ENCODE measurements at regions not wholly inside any gene's neighbourhood (a gene's known extent, or its start where the extent isn't known, plus 50 kb on each side); places are given as distances from the start of the nearest gene placed in this dataset.

DNA sequence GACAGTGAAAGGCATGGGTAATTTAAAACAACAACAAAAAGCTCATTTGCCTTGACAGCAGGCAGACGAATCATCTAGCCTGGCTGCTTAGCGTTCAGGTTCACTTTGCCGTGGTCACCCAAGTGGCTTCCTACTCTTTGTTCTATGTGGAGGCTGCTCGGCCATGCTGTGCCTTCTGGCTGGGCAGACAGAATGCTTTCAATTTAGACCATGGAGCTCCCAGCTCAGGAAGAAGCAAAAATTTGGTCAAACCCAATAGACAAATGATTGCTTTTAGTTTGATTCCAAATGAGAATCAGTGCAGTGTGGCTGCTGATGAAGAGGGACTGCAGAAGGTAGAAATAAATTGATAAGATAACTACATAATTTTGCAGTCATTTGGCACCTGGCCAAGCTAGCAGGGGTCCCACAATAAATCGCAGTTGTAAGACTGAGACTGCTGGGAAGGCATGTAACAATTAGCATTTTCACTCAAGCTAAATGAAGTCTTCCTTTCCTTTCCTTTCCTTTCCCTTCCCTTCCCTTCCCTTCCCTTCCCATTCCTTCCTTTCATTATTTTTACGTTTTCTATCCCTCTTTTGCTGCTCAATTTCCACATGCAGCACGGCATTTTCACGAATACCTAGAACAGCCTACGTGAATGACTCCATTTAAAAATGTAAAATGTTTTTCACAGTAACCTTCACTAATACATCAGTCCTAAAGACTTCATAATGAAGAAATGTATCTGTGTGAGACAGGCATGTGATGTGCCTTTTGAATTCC is 360.4 kb upstream of the TGFBR2 start:
- Mint-ChIP-seq H3K36me3 (ENCODE audit: low read depth) (no peaks in the 10 kb centered on the region), H3K27ac (no peak overlapping the region), H3K9me3 (no peaks in the 10 kb centered on the region), H3K4me3 (no peak overlapping the region), H3K27me3 (ENCODE audit: insufficient read depth) (peaks cover 8% of the 10 kb centered on the region), H3K4me1 (ENCODE audit: low read depth) (peaks cover 14% of the 10 kb centered on the region)
- intact Hi-C loops (cut with micrococcal nuclease), result loop anchor here (5.0 kb wide), 1 partner anchor 41 kb away; no protein-coding TSS in a partner anchor
- DNase-seq (ENCODE audit: low spot score), result no peak

DNA sequence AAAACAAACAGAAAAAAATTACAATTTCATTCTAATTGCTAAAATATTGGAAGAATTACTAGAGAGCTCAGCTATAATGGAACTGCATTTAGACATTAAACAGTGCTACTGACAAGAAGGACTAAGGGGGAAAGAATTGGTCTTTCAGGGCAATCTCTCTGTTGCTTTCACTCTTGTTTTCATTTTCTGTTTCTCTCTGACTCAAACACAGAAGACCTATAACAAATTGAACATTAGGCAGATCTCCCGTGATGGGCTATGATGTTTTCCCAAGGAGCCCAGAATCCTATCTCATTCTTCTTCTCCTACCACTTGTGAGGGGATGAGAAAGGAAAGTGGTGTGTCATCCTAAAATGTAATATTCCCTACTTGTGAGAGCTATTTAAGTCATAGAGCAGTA is 358.0 kb upstream of the TGFBR2 start:
- H3K27me3 Mint-ChIP-seq (ENCODE audit: insufficient read depth), result peaks cover 4% of the 10 kb centered on the region
- H3K9me3 Mint-ChIP-seq, result peaks cover 6% of the 10 kb centered on the region
- H3K4me3 Mint-ChIP-seq, result no peak overlapping the region
- peaks cover 14% of the 10 kb centered on the region for H3K4me1 Mint-ChIP-seq (ENCODE audit: low read depth)
- intact Hi-C loops (cut with micrococcal nuclease), result loop anchor here (5.0 kb wide), 1 partner anchor 39 kb away; no protein-coding TSS in a partner anchor
- no peak for DNase-seq (ENCODE audit: low spot score)
- no peaks in the 10 kb centered on the region for H3K36me3 Mint-ChIP-seq (ENCODE audit: low read depth)
- no peak overlapping the region for H3K27ac Mint-ChIP-seq

DNA sequence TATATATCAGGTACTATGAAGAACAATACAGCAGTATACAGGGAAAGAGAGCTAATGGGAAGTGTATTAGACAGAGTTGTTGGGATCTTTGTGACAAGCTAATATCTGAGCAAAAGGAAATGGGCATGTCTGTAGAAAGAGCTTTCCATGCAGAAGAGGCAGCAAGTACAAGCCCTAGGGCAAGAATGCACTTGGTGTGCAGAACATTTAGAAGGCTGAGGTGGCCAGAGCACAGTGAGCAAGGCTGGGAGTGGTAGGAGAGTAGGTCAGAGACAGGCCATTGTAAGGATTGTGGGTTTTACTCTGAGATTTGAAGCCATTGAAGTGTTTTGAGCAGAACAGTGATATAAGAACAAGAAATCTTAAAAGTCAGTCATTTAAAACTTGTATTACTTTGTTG is 353.9 kb upstream of the TGFBR2 start:
- H3K4me1 Mint-ChIP-seq (ENCODE audit: low read depth), result peaks cover 14% of the 10 kb centered on the region
- intact Hi-C loops (cut with micrococcal nuclease), result no loop called here
- DNase-seq (ENCODE audit: low spot score), result no peak

DNA sequence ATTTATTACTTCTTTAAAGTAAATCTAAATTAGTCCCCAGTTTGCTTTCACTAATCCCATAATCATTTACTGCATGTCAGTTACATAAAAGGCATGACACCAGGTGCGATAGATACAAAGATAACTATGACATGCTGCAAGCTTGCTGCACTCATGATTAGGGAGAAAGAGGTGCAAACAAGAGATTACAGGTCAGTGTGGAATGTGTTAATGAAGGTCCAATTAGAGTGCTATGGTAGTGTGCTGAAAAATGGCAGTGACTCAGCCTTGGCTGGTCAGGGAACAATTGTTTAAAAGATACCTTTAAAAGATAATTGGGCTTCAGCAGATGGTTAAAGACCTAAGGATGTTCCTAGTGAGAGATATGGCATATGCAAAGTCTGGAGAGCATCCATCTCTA is 352.6 kb upstream of the TGFBR2 start:
- Mint-ChIP-seq H3K4me3 (no peak overlapping the region), H3K9me3 (peaks cover 12% of the 10 kb centered on the region), H3K36me3 (ENCODE audit: low read depth) (no peaks in the 10 kb centered on the region), H3K27ac (no peak overlapping the region), H3K4me1 (ENCODE audit: low read depth) (peaks cover 6% of the 10 kb centered on the region), H3K27me3 (ENCODE audit: insufficient read depth) (no peaks in the 10 kb centered on the region)
- DNase-seq (ENCODE audit: low spot score), result no peak
- intact Hi-C loops (cut with micrococcal nuclease), result no loop called here

More for the DNA sequence above, 353.9 kb upstream of the TGFBR2 start:
- no peak overlapping the region for H3K4me3 Mint-ChIP-seq
- H3K9me3 Mint-ChIP-seq, result peaks cover 10% of the 10 kb centered on the region
- no peaks in the 10 kb centered on the region for H3K27me3 Mint-ChIP-seq (ENCODE audit: insufficient read depth)
- H3K27ac Mint-ChIP-seq, result no peak overlapping the region
- no peaks in the 10 kb centered on the region for H3K36me3 Mint-ChIP-seq (ENCODE audit: low read depth)

- no peaks in the 10 kb centered on the region for H3K36me3 Mint-ChIP-seq (ENCODE audit: low read depth)
- H3K4me3 Mint-ChIP-seq, result no peak overlapping the region
- peaks cover 12% of the 10 kb centered on the region for H3K9me3 Mint-ChIP-seq
- H3K27me3 Mint-ChIP-seq (ENCODE audit: insufficient read depth), result peaks cover 3% of the 10 kb centered on the region
- H3K4me1 Mint-ChIP-seq (ENCODE audit: low read depth), result no peaks in the 10 kb centered on the region
- no peak overlapping the region for H3K27ac Mint-ChIP-seq
- intact Hi-C loops (cut with micrococcal nuclease), result no loop called here
- DNase-seq (ENCODE audit: low spot score), result no peak
Observed at GRCh38 chr3:30256474-30256873, 349.9 kb upstream of the TGFBR2 start.

DNA sequence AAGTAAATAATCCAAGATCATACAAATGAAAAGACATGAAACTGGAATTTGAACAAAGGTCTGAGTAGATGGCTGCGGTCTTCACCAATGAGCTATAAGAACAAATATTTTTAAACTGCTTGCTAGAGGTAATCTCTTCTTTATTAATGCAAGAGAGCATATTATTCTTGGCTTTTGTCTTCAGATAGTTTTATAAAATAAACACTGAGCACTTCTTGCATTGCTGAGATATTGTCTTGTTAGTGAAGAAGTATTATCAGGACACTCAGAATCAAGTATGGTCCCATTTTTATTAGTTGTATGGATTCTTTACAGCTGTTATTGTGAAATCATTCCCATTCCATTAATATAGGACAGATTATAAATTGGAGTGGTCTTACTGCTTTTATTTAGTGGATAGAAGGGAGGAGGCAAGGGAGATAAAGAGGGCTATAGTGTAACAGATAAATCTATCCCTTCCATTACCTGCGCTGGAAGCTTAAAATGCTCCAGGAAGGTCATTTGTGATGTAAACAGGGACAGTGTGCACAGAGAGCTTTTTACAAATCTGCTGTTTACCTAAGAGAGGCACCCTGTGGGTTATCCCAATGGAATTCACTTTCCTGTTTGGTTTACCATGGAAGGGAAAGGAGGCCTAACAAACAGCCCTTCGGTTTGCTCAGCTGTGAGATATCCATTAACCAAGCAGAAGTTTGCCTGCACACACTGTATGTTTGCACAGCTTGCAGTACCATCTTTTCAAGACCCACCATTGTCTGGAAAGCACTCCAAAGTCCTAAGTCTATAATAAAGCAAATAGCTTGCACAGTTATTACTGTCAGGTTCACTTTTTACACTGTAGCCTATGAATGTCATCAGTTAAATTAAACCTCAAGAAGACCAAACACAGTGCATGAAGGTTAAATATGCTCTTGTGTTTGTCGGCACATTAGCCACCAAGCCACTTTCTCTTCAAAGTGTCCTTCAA is 347.7 kb upstream of the TGFBR2 start:
- H3K9me3 Mint-ChIP-seq, result peaks cover 6% of the 10 kb centered on the region
- no peak for DNase-seq (ENCODE audit: low spot score)
- H3K27ac Mint-ChIP-seq, result no peak overlapping the region
- intact Hi-C loops (cut with micrococcal nuclease), result no loop called here
- H3K4me1 Mint-ChIP-seq (ENCODE audit: low read depth), result peaks cover 13% of the 10 kb centered on the region
- H3K4me3 Mint-ChIP-seq, result no peak overlapping the region
- H3K36me3 Mint-ChIP-seq (ENCODE audit: low read depth), result no peaks in the 10 kb centered on the region
- H3K27me3 Mint-ChIP-seq (ENCODE audit: insufficient read depth), result peaks cover 3% of the 10 kb centered on the region

DNA sequence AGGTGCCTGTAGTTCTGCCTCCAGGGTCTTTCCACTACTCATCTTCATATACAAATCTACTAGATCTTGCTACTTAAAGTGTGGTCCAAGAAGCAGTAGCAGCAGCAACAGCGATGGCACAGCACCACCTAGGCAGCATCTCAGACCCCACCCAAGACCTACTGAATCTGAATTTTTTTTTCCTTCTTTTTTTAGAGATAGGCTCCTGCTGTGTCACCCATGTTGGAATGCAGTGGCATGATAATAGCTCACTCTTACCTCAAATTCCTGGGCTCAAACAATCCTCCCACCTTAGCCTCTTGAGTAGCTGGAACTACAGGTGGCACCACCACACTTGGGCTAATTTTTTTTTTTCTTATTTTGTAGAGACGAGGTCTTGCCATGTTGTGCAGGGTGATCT is 346.7 kb upstream of the TGFBR2 start:
- Mint-ChIP-seq H3K36me3 (ENCODE audit: low read depth) (no peaks in the 10 kb centered on the region), H3K9me3 (peaks cover 14% of the 10 kb centered on the region), H3K4me1 (ENCODE audit: low read depth) (peaks cover 19% of the 10 kb centered on the region), H3K4me3 (no peak overlapping the region), H3K27me3 (ENCODE audit: insufficient read depth) (peaks cover 3% of the 10 kb centered on the region), H3K27ac (no peak overlapping the region)
- DNase-seq (ENCODE audit: low spot score), result no peak
- intact Hi-C loops (cut with micrococcal nuclease), result no loop called here

- no peak overlapping the region for H3K27ac Mint-ChIP-seq
- H3K4me1 Mint-ChIP-seq (ENCODE audit: low read depth), result peaks cover 19% of the 10 kb centered on the region
- peaks cover 24% of the 10 kb centered on the region for H3K9me3 Mint-ChIP-seq
- H3K36me3 Mint-ChIP-seq (ENCODE audit: low read depth), result peaks cover 3% of the 10 kb centered on the region
- peaks cover 3% of the 10 kb centered on the region for H3K27me3 Mint-ChIP-seq (ENCODE audit: insufficient read depth)
- no peak for DNase-seq (ENCODE audit: low spot score)
- no peak overlapping the region for H3K4me3 Mint-ChIP-seq
- intact Hi-C loops (cut with micrococcal nuclease), result no loop called here
Observed at GRCh38 chr3:30260762-30261161, 345.6 kb upstream of the TGFBR2 start.

GRCh38 chr3:30263238-30263924 is 343.0 kb upstream of the TGFBR2 start:
- Mint-ChIP-seq H3K27ac (no peak overlapping the region), H3K4me1 (ENCODE audit: low read depth) (peaks cover 19% of the 10 kb centered on the region), H3K4me3 (no peak overlapping the region), H3K9me3 (peaks cover 19% of the 10 kb centered on the region), H3K27me3 (ENCODE audit: insufficient read depth) (peaks cover 3% of the 10 kb centered on the region), H3K36me3 (ENCODE audit: low read depth) (peaks cover 4% of the 10 kb centered on the region)
- no peak for DNase-seq (ENCODE audit: low spot score)
- intact Hi-C loops (cut with micrococcal nuclease), result no loop called here

- Mint-ChIP-seq H3K27ac (no peak overlapping the region), H3K27me3 (ENCODE audit: insufficient read depth) (peaks cover 3% of the 10 kb centered on the region), H3K36me3 (ENCODE audit: low read depth) (peaks cover 4% of the 10 kb centered on the region), H3K4me3 (no peak overlapping the region), H3K9me3 (peaks cover 19% of the 10 kb centered on the region), H3K4me1 (ENCODE audit: low read depth) (peaks cover 19% of the 10 kb centered on the region)
- DNase-seq (ENCODE audit: low spot score), result no peak
- intact Hi-C loops (cut with micrococcal nuclease), result no loop called here
Observed at GRCh38 chr3:30263925-30264313, 342.5 kb upstream of the TGFBR2 start.

DNA sequence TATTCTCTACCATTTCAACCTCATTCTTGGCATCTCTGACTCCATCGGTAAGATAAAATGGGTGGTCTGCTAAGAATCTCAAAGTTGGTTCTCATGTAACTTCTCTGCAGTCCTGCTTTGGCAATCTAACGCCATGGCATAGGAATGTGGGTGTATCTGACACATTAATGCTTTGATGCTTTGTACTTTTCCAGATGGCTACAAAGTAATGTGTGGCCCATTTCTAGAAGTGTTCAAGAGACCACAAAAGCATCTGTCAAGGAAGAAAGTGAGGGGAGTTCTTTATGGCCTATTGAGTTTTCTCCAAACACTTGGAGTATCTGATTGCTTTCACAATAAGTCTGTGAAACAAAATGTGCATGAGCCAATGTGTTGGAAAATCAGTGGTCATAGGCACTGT is 339.9 kb upstream of the TGFBR2 start:
- Mint-ChIP-seq H3K36me3 (ENCODE audit: low read depth) (peaks cover 4% of the 10 kb centered on the region), H3K27ac (no peak overlapping the region), H3K27me3 (ENCODE audit: insufficient read depth) (no peaks in the 10 kb centered on the region), H3K4me1 (ENCODE audit: low read depth) (peaks cover 19% of the 10 kb centered on the region), H3K4me3 (no peak overlapping the region), H3K9me3 (peaks cover 22% of the 10 kb centered on the region)
- no peak for DNase-seq (ENCODE audit: low spot score)
- intact Hi-C loops (cut with micrococcal nuclease), result no loop called here

- DNase-seq (ENCODE audit: low spot score), result no peak
- intact Hi-C loops (cut with micrococcal nuclease), result no loop called here
- Mint-ChIP-seq H3K27ac (no peak overlapping the region), H3K4me1 (ENCODE audit: low read depth) (peaks cover 11% of the 10 kb centered on the region), H3K27me3 (ENCODE audit: insufficient read depth) (no peaks in the 10 kb centered on the region), H3K4me3 (no peak overlapping the region), H3K36me3 (ENCODE audit: low read depth) (peaks cover 4% of the 10 kb centered on the region), H3K9me3 (peaks cover 22% of the 10 kb centered on the region)
Observed at GRCh38 chr3:30268288-30268687, 338.1 kb upstream of the TGFBR2 start.

All from activated T-helper 1 cell treated with anti-CD3 and anti-CD28 coated beads, Interleukin-12 subunit alpha, Interleukin-12 subunit beta, Interleukin-2, Interleukin-4 antibody, amounts not matched to agents 30 ng/mL and 10 ng/mL and 1 ng/mL, durations not matched to agents 14 hours and 24 hours and 36 hours (primary cell).